OCI-LY7 (cell line): ENCODE measurements at regions not wholly inside any gene's neighbourhood (a gene's known extent, or its start where the extent isn't known, plus 50 kb on each side); places are given as distances from the start of the nearest gene placed in this dataset.

ENCODE experiments used
- CTCF ChIP-seq: fragments of 200-600 bp; sonication (generic); conservative IDR thresholded peaks from 2 replicates; pipeline ENCODE4 v1.5.1; 2014; ENCODE audit warnings: mild to moderate bottlenecking, antibody characterized with exemption, low read length, moderate library complexity, mixed read lengths
- EZH2phosphoT487 ChIP-seq: fragments of 200-600 bp; sonication (generic); IDR thresholded peaks from 2 replicates; pipeline ENCODE4 v1.6.1; 2018; ENCODE audit warnings: low read depth, borderline replicate concordance, mild to moderate bottlenecking, mixed run types, antibody characterized with exemption, low read length, moderate library complexity, mixed read lengths

GRCh38 chr5:3029396-3029795, 277.9 kb upstream of the IRX2 start:
- TF ChIP-seq CTCF (no peak), EZH2phosphoT487 (no peak)
